HUES6 (cell line): ENCODE measurements at regions not wholly inside any gene's neighbourhood (a gene's known extent, or its start where the extent isn't known, plus 50 kb on each side); places are given as distances from the start of the nearest gene placed in this dataset.

ENCODE experiments used
- H3K27ac ChIP-seq: 2 replicates; pipeline ENCODE4 v1.7.0; 2013; ENCODE audit warnings: low read depth, mild to moderate bottlenecking, low read length, inconsistent platforms
- H3K27me3 ChIP-seq: 2 replicates; pipeline ENCODE4 v1.6.1; 2013; ENCODE audit warnings: low read length; ENCODE audit not compliant: control insufficient read depth, insufficient read depth
- H3K36me3 ChIP-seq: 2 replicates; pipeline ENCODE4 v1.6.1; 2013; ENCODE audit warnings: low read length; ENCODE audit not compliant: control insufficient read depth, insufficient read depth
- H3K4me1 ChIP-seq: 2 replicates; pipeline ENCODE4 v1.6.1; 2013; ENCODE audit warnings: low read length; ENCODE audit not compliant: control insufficient read depth, insufficient read depth
- H3K4me3 ChIP-seq: 2 replicates; pipeline ENCODE4 v1.5.1; 2013; ENCODE audit warnings: low read depth, low read length
- H3K9ac ChIP-seq: one replicate; pipeline ENCODE4 v1.6.1; 2013; ENCODE audit warnings: mild to moderate bottlenecking, low read length
- H3K9me3 ChIP-seq: 2 replicates; pipeline ENCODE4 v1.6.1; 2013; ENCODE audit warnings: low read depth, low read length; ENCODE audit not compliant: control insufficient read depth, insufficient read depth

GRCh38 chr20:24131281-24131680, 142.7 kb upstream of the GGTLC1 start:
- Histone ChIP-seq H3K9ac (no peak overlapping the region), H3K4me1 (peaks cover 12% of the 10 kb centered on the region; the same call in 1 of the 2 replicates), H3K9me3 (peaks cover under 1% of the 10 kb centered on the region; the same call in 1 of the 2 replicates), H3K36me3 (no peaks in the 10 kb centered on the region), H3K27ac (no peak overlapping the region), H3K4me3 (no peak overlapping the region), H3K27me3 (no peaks in the 10 kb centered on the region)

- Histone ChIP-seq H3K27me3 (no peaks in the 10 kb centered on the region), H3K36me3 (no peaks in the 10 kb centered on the region), H3K4me3 (no peak overlapping the region), H3K9ac (no peak overlapping the region), H3K27ac (no peak overlapping the region), H3K4me1 (peaks cover 12% of the 10 kb centered on the region; the same call in 1 of the 2 replicates), H3K9me3 (peaks cover 6% of the 10 kb centered on the region; the same call in 1 of the 2 replicates)
Observed at GRCh38 chr20:24129641-24130040, 141.1 kb upstream of the GGTLC1 start.

- no peaks in the 10 kb centered on the region for H3K27me3 ChIP-seq
- no peaks in the 10 kb centered on the region for H3K36me3 ChIP-seq
- H3K9ac ChIP-seq = no peak overlapping the region
- H3K27ac ChIP-seq = no peak overlapping the region
- no peak overlapping the region for H3K4me3 ChIP-seq
- H3K4me1 ChIP-seq = no peaks in the 10 kb centered on the region
- peaks cover 6% of the 10 kb centered on the region; the same call in 1 of the 2 replicates for H3K9me3 ChIP-seq
Observed at GRCh38 chr20:24124951-24125650, 136.5 kb upstream of the GGTLC1 start.

- H3K4me1 ChIP-seq = no peaks in the 10 kb centered on the region
- H3K27me3 ChIP-seq = no peaks in the 10 kb centered on the region
- H3K9me3 ChIP-seq = peaks cover 6% of the 10 kb centered on the region; the same call in 1 of the 2 replicates
- no peaks in the 10 kb centered on the region for H3K36me3 ChIP-seq
- H3K4me3 ChIP-seq = no peak overlapping the region
- no peak overlapping the region for H3K9ac ChIP-seq
- no peak overlapping the region for H3K27ac ChIP-seq
Observed at GRCh38 chr20:24124003-24124402, 135.4 kb upstream of the GGTLC1 start.

- Histone ChIP-seq H3K9ac (no peak overlapping the region), H3K9me3 (no peaks in the 10 kb centered on the region), H3K27ac (no peak overlapping the region), H3K36me3 (no peaks in the 10 kb centered on the region), H3K4me3 (no peak overlapping the region), H3K27me3 (no peaks in the 10 kb centered on the region), H3K4me1 (peaks cover 4% of the 10 kb centered on the region; the same call in 1 of the 2 replicates)
Observed at GRCh38 chr20:24118441-24119175, 130.0 kb upstream of the GGTLC1 start.

- no peak overlapping the region for H3K9ac ChIP-seq
- H3K36me3 ChIP-seq = no peaks in the 10 kb centered on the region
- H3K9me3 ChIP-seq = no peaks in the 10 kb centered on the region
- H3K27me3 ChIP-seq = no peaks in the 10 kb centered on the region
- H3K27ac ChIP-seq = no peak overlapping the region
- peaks cover 4% of the 10 kb centered on the region; the same call in 1 of the 2 replicates for H3K4me1 ChIP-seq
- H3K4me3 ChIP-seq = no peak overlapping the region
Observed at GRCh38 chr20:24118034-24118433, 129.5 kb upstream of the GGTLC1 start.

GRCh38 chr20:24117383-24117782, 128.8 kb upstream of the GGTLC1 start:
- no peaks in the 10 kb centered on the region for H3K9me3 ChIP-seq
- H3K27me3 ChIP-seq = 0 out of 2 replicates have a peak, but pooled peaks cover 4% of the 10 kb centered on the region
- H3K4me1 ChIP-seq = peaks cover 4% of the 10 kb centered on the region; the same call in 1 of the 2 replicates
- no peak overlapping the region for H3K9ac ChIP-seq
- no peaks in the 10 kb centered on the region for H3K36me3 ChIP-seq
- no peak overlapping the region for H3K4me3 ChIP-seq
- no peak overlapping the region for H3K27ac ChIP-seq

- Histone ChIP-seq H3K27ac (no peak overlapping the region), H3K27me3 (0 out of 2 replicates have a peak, but pooled peaks cover 4% of the 10 kb centered on the region)
Observed at GRCh38 chr20:24116611-24117010, 128.0 kb upstream of the GGTLC1 start.

GRCh38 chr20:24112360-24112759, 123.8 kb upstream of the GGTLC1 start:
- Histone ChIP-seq H3K36me3 (no peaks in the 10 kb centered on the region), H3K27me3 (0 out of 2 replicates have a peak, but pooled peaks cover 4% of the 10 kb centered on the region), H3K27ac (no peak overlapping the region), H3K4me1 (no peaks in the 10 kb centered on the region), H3K4me3 (no peak overlapping the region), H3K9me3 (no peaks in the 10 kb centered on the region), H3K9ac (no peak overlapping the region)

More at GRCh38 chr20:24116611-24117010, 128.0 kb upstream of the GGTLC1 start:
- Histone ChIP-seq H3K9me3 (no peaks in the 10 kb centered on the region), H3K36me3 (no peaks in the 10 kb centered on the region), H3K9ac (no peak overlapping the region), H3K4me1 (peaks cover 4% of the 10 kb centered on the region; the same call in 1 of the 2 replicates), H3K4me3 (no peak overlapping the region)

GRCh38 chr20:24111858-24112257, 123.3 kb upstream of the GGTLC1 start:
- no peaks in the 10 kb centered on the region for H3K36me3 ChIP-seq
- no peak overlapping the region for H3K27ac ChIP-seq
- no peaks in the 10 kb centered on the region for H3K9me3 ChIP-seq
- 0 out of 2 replicates have a peak, but pooled peaks cover 4% of the 10 kb centered on the region for H3K27me3 ChIP-seq
- no peaks in the 10 kb centered on the region for H3K4me1 ChIP-seq
- H3K9ac ChIP-seq = no peak overlapping the region
- H3K4me3 ChIP-seq = no peak overlapping the region

- Histone ChIP-seq H3K4me3 (no peak overlapping the region), H3K9me3 (no peaks in the 10 kb centered on the region), H3K4me1 (no peaks in the 10 kb centered on the region), H3K9ac (no peak overlapping the region), H3K27me3 (0 out of 2 replicates have a peak, but pooled peaks cover 4% of the 10 kb centered on the region), H3K36me3 (no peaks in the 10 kb centered on the region), H3K27ac (no peak overlapping the region)
Observed at GRCh38 chr20:24109537-24109936, 121.0 kb upstream of the GGTLC1 start.
